Fibroblast of lung (primary cell): ENCODE measurements at regions not wholly inside any gene's neighbourhood (a gene's known extent, or its start where the extent isn't known, plus 50 kb on each side); places are given as distances from the start of the nearest gene placed in this dataset.

ENCODE experiments used
- CTCF ChIP-seq, 2 donors: IDR thresholded peaks in 1 of 2; conservative IDR thresholded peaks in 1 of 2; 1 replicate in 1 of 2; 2 replicates in 1 of 2; pipeline ENCODE4 v1.5.1; 2011 to 2012; ENCODE audit warnings: low read length in 2 of 2, control low read depth in 1 of 2, inconsistent platforms in 1 of 2, low read depth in 1 of 2, mild to moderate bottlenecking in 1 of 2
- EZH2 ChIP-seq: IDR thresholded peaks from 2 replicates; pipeline ENCODE4 v1.5.1; 2012; ENCODE audit warnings: low read length, control low read depth, mild to moderate bottlenecking; ENCODE audit errors: missing control alignments

GRCh38 chr11:80837051-80837450 is 1396.2 kb upstream of the TENM4 start:
- TF ChIP-seq EZH2 (no peak), CTCF (conservative IDR thresholded peaks at IDR 0.05 in 1 of 2, IDR thresholded peaks at IDR 0.05 in 1 of 2; ENCODE audit: low read depth in 1 of 2, low read length in 2 of 2) (no peak)
